Kasumi-1 (cell line): ENCODE measurements at regions not wholly inside any gene's neighbourhood (a gene's known extent, or its start where the extent isn't known, plus 50 kb on each side); places are given as distances from the start of the nearest gene placed in this dataset.
"Not testable (repeated sequence)": the region's sequence is repeated elsewhere in the genome, so short reads cannot be mapped to it uniquely, and the experiment has no call there.

ENCODE experiments used
- DNase-seq, 2 experiments: peaks; one replicate each; lab custom pipeline; 2025; lab: John Stamatoyannopoulos, UW

DNA sequence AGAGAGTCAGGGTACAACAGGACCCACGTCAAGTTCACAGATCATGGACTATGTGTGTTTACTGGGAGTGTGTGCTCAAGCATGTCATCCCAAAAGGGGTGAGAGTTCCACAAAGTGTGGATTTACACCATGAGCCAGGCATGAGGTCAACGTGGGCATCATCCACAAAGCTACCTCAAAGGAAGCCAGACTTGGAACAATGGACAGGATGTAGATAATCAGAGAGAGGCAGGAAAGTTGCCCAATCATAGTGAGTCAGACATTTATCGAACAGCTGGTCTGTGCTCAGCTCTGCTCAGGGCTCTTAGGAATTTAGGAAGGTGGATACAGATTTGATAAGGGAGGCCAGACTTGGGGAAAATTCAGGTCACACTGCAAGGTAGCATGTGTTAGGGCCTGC, 317.2 kb upstream of the CDYL start:
- no peak for DNase-seq

DNA sequence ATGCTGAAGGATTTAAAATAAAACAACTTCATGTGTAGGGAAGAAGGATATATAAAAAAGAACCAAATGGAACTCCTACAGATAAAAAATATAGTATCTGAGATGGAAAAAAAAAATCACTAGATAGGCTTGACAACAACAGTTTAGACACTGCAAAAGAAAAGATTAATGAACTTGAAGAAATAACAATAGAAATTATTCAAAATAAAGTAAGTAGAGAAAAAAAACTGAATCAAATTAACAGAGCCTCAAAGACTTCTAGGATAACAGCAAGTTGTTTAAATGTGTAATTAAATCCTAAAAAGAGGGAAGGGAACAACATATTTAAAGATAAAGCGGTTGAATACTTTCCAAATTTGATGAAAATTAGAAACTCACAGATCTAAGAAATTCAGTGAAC, 316.3 kb upstream of the ECI2 start:
- DNase-seq: no peak

DNA sequence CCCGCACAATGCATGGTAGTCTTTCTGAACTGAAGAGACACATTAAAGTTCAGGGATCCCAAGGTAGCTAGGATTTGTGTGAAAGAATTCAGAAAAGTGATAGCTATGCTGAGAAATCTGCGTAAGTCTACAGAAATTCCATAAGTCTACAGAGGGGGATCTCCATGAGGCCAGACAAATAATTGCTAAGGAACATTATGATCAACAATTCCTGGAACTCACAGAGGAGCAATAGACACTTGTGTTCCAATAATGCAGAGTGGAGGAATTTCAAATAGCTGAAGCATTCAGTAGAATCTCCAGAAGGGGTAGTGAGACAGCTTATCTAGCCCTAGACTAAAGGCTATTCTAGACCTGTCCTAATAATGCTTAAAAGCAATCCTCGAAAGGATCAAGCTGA, 315.7 kb upstream of the ECI2 start:
- no peak for DNase-seq

DNA sequence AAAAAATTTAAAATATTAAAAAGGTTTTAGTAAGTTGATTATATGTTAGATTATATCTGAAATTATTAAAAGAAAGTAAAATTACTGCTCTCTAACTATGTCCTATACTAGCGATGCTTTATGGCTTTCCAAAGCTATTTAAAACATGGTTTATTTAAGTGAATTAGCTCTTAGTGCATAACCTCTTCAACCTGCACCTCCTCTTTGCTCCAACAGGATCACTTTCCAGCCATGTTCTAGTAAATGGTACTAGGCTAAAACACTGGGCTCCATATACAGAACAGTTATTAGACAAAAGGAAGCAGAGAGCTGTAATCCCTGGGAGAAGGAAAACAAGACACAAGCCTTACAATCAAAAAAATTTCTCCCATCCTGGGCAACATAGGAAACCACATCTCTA, 314.9 kb upstream of the ECI2 start:
- no peak for DNase-seq

DNA sequence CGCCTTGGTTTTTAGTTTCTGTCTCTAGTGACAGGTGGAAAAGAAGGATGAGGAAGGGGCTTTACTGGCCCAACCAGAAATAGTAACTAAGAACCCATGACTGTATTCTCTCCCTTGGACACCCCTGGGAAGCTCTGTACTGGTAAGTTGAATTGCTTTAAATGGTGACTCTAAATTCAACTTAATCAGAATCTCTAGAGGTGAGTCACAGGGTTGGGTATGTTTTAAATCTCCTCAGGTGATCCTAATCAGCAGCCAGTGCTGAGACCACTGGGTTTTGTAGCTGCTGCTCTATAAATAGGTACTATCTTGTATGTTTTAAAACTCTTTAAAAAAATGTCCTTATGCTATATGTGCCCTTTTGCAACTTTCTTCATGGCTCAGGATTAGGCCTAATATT, 314.0 kb upstream of the ECI2 start:
- no peak for DNase-seq

DNA sequence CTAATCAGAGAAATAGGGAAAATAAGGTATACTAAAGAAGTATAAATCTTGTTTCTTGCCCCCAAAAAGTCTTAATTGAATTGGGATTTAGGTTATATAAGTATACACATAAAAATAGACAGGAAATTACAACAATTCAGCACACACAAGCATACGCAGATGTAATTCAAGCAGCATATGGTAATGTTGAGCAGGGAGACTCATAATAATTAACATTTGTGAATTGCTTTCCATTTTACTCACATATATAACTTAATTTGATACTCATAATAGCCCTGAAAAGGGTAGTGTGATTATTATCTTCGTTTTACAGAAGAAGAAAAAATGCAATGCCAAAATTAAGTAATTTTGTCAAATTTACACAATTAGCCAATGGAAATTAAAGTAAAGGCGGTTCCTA, 313.5 kb upstream of the ECI2 start:
- DNase-seq: no peak

DNA sequence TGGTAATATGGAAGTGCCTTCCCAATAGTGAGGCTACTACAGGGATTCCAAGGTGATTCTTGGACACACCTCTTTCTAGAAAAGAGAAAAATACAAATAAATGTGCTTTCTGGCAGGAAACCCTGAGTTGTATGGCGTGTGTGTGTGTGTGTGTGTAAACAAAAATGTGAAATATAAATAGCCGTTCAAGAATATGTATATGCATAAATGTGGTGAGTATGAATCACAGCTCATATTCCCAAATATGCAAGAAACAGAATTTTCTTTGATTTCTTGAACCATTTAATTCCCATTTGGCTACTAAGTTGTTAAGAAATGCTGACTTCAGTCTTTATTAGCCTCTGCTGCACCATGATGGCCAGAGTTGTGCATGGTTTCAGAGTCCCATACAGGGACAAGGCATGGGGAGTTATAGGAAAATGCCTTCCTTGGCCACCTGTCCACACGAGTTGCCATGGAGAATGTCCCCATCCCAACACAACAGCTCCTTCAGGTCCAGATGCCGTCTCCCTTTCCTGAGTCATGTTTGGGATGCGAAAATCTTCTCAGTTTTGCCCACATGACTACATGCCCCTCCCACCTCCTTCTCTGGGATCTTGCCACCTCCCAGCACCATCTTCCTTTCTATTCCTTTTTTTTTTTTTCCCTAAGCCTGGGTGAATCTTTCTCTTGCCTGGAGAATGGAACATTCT, 312.4 kb upstream of the ECI2 start:
- DNase-seq: no peak

DNA sequence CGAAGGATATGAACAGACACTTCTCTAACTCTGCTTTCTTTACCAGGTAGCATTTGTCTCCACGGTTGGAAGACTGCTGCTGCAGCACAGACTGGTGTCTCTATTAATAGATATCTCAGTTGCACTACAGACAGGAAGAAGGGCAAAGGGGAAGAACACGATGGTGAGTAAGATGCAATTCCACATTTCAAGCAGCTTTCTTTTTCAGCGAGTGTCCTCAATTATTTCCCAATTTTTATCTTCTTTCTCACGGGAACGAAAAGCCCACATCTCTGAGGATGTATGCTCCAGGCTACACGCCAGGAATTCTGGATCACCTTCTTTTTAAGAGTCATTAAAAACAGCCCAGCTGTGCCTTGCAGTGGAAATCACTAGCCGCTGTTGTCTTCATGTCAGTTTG, 311.6 kb upstream of the ECI2 start:
- DNase-seq: peak; percentile 51 to 63

DNA sequence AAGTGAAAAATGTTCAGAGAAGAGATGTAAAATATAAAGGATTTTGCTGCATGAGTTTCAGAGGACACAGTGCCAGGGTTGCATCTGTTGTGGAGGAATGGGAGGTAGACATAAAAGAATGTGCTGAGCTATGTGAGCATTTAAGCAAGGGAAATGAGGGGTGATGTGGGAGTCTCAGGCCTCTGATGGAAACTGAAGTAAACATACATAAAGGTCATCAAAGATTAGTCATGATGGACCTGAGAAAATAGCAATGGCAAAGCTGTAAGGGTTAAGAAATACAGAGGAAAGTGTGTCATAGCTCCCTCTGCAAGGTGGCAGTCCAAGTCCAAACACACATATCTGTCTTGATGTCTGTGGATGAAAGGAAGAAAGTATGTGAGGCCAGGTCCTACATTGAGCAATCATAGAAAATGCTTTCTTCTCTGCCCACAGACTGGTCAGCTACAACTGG, 306.6 kb upstream of the ECI2 start:
- DNase-seq: no peak

DNA sequence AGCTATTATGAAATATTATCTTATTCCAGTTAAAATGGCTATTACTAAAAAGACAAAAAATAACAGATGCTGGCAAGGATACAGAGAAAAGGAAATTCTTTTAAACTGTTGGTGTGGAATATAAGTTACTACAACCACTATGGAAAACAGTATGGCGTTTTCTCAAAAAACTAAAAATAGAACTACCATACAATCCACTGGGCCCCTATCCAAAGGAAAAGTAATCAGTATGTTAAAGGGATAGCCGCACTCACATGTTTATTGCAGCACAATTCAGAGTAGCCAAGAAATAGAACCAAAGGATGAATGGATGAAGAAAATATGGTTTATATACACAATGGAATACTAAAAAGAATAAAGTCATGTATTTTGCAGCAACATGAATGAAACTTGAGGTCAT, 303.8 kb upstream of the ECI2 start:
- DNase-seq: no peak

DNA sequence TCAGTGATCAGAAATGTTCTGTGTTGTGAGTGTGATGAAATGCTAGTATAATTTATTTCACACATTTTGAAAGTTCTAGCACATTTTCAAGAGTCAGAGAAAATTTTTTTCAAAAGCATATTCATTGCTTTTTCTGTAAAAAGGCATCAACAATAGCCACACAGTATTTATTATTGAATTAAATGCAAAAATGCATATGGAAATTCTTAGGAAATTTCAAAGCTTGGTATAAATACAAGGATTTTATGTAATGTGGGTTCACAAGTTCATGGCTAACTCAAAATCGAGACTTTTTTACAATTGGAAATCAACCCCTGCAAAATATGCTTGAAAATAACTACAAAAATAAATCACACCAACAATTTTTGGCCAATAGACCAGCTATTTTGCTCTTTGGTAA, 302.0 kb upstream of the ECI2 start:
- no peak for DNase-seq

DNA sequence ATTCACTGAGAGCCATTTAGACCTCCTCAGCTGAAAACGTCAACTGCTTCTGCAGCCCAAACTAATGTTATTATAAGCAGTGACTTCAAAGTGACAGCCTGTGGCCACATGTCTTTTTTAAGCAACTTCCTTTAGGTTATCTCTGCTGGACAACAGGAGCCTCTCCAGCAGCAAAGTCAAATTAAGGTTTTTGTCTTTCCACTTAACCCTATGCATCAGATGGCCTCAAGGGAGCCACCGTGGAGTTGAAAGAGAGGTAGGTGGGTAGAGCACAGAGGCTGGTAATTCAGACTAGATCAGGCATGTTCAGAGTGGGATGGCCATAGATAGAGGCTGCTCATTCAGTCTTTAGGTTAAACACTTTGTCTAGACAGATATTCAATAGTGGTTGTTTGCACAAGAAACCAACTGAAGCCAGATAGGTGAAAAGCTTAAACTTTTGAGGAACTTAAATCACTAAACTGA, 300.6 kb upstream of the ECI2 start:
- DNase-seq: no peak

DNA sequence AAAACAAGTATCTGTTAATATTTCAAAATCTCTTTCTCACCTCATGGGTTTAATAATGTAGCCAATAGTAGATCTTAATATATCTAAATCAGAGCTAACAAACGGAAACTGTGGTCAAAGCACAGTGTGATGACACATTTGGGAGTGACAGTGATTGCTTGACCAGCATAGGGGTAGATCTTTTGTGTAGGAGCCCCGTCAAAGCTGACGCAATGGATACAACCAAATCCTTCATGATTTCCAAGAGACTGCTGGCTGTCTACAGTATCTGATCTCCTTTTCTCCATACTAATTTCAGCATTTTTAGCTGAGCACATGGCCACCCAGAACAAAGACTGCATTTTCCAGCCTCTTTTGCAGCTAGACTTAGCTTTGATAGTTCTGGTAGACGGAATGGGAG, 299.3 kb upstream of the ECI2 start:
- no peak for DNase-seq

DNA sequence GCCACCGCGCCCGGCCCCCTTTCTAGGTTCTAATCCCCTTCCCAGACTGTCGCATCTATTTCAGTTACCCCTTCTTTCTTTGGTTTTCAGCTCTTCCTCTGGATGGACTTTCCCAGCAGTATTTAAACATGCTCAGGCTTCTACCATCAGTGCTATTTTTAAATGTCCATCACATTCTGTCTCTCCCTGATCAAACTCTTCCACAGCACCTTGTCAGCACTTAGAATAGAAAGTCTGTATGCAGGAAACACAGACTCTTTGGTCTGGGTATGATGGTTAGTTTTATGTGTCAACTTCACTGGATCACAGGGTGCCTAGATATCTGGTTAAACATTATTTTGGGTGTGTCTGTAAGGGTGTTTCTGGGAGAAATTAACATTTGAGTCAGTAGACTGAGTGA, 297.8 kb upstream of the ECI2 start:
- DNase-seq: no peak

DNA sequence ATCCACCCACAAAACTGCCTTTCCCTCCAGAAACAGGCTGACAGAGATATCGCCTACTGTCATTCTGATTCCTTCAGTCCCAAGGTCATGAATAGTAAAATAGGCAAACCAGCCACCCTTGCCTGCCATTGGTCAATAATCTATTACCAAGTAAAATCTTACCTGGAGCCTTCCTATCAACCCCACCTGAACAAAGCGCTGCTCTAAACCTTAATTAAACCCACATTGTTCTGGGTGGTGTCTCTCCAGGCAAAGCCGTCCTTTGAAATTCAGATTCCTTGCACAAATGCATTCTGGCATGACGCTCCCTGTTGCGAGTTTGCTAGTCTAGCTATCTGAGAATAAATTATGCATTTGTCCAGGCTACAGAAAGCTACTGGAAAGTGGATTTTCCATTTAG, 291.6 kb upstream of the ECI2 start:
- no peak for DNase-seq

DNA sequence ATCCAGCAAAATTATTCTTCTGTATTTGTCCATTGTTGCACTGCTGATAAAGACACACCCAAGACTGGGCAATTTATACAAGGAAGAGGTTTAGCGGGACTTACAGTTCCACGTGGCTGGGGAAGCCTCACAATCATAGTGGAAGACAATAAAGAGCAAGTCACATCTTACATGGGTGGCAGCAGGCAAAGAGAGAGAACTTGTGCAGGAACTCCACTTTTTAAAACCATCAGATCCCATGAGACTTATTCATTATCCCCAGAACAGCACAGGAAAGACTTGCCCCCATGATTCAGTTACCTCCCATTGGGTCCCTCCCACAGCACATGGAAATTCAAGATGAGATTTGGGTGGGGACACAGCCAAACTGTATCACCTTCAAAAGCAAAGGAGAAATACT, 286.5 kb upstream of the ECI2 start:
- no peak for DNase-seq

DNA sequence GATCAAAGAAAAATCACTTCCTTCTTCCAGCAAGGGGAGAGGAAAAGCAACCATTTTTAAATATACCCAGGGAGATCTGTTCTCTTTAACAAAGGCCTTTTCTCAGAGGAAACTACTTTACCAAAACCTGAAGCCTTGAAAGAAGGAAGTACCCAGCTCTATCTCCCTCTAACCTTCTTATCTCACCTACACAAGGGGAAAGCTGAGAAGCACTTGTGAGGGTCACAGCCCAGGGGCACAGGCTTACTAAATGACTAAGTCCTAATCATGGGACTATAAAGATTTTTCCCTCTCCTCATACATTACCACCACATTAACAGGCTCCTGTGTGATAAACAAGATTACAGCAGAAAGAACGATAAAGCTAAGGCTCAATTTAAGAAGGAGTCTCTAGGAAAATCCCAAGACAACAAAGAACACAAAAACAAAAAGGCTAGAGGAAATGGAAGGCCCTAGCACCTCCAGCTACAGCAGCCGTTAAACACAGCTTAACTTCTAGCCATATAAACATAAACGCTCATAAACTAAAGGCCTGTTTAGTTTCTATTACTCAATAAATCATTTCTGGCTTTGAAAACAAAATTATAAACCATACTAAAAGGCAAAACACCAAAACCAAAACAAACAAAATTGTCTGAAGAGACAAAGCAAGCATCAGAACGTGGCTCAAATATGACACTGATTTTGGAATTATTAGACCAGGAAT, 284.9 kb upstream of the ECI2 start:
- no peak for DNase-seq

DNA sequence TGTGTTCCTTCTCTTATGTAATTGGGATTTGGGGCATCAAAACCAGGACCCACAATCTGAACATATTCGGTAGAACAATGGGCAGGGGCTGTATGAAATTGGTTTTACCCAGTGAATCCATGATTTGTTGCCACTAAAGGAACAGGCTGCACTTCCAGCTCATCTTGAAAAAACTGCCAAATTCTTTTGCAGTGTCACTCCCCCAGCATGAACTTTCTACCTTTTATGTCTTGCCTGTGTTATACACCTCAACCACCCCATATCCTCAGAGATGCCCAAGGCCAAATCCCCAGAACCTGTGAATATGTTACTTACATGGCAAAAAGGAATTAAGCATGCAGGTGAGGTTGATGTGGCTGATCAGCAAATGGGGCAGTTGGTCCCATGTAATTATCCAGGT, 280.2 kb upstream of the ECI2 start:
- no peak for DNase-seq

DNA sequence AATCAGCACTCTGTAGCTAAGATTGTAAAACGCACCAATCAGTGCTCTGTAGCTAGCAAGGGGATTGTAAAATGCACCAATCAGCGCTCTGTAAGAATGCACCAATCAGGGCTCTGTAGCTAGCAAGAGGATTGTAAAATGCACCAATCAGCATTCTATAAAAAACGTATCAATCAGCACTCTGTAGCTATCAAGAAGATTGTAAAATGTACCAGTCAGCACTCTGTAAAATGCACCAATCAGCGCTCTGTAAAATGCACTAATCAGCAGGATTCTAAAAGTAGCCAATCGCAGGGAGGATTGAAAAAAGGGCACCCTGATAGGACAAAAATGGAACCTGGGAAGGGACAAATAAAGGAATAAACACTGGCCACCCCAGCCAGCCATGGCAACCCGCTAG, 278.7 kb upstream of the ECI2 start:
- DNase-seq: not testable (repeated sequence)

DNA sequence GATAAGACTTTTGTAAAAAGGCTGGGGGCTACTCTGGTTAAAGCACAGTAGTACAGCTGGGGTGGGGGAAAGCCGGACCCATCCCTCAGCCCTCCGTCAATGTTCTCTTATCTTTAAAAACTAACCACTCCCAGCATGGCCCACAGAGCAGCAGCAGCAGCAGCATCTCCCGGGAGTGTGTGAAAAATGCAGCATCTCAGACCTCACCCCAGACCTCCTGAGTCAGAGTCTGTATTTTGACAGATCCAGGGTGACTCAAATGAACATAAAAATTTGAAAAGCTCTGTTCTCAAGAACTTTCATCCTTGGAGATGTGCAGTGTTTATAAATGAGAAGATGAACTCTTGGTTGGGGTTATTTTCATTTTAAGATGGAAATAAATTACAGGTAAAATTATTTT, 277.7 kb upstream of the ECI2 start:
- no peak for DNase-seq

DNA sequence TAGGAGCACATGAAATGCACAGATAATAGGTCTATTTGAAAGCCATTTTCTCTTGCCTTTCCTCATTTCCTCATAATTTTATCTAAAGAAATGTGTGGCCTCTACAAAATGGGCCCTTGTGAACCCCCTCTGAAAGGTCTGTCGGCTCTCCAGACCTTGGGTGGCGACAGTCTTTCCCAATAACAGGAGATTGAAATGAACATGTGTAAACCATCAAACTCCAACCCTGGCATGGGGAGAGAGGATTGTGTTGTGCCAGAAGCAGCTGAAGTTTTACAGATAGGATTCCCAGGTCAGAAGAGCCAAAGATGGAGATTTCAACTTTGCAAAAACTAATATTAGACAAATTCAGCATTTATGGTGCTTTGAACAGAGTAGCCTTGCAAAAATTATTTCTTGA, 277.1 kb upstream of the ECI2 start:
- DNase-seq: no peak

DNA sequence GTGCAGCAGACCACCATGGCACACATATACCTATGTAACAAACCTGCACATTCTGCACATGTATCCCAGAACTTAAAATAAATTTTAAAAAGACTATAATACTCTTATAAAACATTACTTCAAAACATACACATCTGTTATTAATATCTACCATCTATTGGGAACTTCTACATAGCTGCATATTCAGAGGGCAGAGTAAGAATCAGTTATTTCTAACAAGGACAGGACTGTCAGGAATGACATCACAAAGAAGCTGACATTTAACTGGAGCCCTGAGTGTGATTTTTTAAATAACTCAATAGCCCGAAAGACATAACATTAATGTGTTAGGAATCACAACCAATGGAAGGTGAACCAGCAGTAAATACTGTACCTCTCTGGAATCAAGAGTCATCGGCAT, 276.7 kb upstream of the ECI2 start:
- no peak for DNase-seq

DNA sequence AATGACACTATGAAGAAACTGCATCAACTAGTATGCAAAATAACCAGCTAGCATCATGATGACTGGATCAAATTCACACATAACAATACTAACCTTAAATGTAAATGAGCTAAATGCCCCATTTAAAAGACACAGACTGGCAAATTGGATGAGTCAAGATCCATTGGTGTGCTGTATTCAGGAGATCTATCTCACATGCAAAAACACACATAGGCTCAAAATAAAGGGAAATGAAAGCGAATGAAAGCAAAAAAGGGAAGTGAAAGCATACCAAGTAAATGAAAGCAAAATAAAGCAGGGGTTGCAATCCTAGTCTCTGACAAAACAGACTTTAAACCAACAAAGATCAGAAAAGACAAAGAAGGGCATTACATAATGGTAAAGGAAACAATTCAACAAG, 272.3 kb upstream of the ECI2 start:
- DNase-seq: peak; percentile 45 to 48

DNA sequence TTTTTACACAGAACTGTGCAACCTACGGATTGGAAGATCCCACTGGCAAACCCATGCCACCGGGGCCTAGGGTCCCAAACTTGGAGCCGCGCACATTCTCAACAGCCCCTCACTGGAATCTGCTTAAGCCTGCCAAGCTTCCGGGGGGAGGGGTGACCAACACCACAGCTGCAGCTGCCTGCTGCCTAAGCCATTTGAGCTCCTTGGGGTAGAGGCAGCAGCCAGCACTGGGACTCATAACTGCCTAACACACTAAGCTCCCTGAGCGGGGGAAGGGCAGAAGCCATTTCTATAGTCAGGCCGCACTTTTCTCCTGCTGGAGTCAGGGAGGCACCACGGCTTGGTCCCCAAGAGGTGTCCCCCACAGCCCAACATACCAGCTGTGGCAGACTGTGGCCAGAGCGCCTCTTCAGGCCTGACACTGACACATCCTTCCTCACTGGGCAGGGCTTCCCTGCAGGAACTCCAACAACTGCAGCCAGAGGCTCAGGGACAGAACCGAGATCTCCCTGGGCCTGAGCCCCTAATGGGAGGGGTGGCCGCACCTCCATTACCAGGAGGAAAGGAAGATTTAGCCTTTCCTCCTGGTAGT, 270.3 kb upstream of the ECI2 start:
- DNase-seq: no peak
